ENCODE measurements at regions not wholly inside any gene's neighbourhood (a gene's known extent, or its start where the extent isn't known, plus 50 kb on each side); places are given as distances from the start of the nearest gene placed in this dataset.

DNA sequence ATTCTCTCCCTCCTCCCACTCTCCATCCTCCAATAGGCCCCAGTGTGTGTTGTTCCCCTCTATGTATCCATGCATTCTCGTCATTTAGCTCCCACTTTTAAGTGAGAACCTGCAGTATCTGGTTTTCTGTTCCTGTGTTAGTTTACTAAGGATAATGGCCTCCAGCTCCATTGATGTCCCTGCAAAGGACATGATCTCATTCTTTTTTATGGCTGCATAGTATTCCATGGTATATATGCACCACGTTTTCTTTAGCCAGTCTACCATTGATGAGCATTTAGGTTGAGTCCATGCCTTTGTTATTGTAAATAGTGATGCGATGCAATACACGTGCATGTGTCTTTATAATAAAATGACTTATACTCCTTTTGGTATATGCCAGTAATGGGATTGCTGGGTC is 100.3 kb upstream of the USP9X start:
- TF ChIP-seq, protein P1, sequence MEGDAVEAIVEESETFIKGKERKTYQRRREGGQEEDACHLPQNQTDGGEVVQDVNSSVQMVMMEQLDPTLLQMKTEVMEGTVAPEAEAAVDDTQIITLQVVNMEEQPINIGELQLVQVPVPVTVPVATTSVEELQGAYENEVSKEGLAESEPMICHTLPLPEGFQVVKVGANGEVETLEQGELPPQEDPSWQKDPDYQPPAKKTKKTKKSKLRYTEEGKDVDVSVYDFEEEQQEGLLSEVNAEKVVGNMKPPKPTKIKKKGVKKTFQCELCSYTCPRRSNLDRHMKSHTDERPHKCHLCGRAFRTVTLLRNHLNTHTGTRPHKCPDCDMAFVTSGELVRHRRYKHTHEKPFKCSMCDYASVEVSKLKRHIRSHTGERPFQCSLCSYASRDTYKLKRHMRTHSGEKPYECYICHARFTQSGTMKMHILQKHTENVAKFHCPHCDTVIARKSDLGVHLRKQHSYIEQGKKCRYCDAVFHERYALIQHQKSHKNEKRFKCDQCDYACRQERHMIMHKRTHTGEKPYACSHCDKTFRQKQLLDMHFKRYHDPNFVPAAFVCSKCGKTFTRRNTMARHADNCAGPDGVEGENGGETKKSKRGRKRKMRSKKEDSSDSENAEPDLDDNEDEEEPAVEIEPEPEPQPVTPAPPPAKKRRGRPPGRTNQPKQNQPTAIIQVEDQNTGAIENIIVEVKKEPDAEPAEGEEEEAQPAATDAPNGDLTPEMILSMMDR (conservative IDR thresholded peaks at IDR 0.05) = no peak
- no peak for TF ChIP-seq ZFX (IDR thresholded peaks at IDR 0.05)

Measured in C4-2B (cell line).